ENCODE measurements at regions not wholly inside any gene's neighbourhood (a gene's known extent, or its start where the extent isn't known, plus 50 kb on each side); places are given as distances from the start of the nearest gene placed in this dataset.

GRCh38 chr13:106680796-106681472, 113.0 kb upstream of the ARGLU1 start:
- DNase-seq (ENCODE audit: extremely low read depth in 1 of 2, low read depth in 1 of 2), result no peak

GRCh38 chr13:106678646-106679418, 110.9 kb upstream of the ARGLU1 start:
- DNase-seq (ENCODE audit: extremely low read depth in 1 of 2, low read depth in 1 of 2), result no peak

DNA sequence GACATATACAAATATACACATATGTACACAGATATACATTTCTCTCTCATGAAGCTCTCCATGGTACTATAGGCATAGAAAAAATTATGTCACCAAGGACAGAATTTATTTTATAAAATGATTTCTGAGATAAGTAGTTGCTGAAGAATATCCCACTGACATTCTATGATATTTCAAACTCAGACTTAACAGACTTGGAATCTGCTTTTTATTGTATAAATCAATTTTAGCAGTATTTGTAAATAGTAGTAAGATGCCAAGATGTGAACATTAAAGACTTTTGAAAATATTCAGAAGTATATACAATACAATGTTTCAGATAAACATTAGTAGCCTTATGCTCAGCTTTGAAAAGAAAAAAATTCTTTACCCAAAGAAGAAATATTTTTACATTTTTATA, 107.4 kb upstream of the ARGLU1 start:
- DNase-seq (ENCODE audit: extremely low read depth in 1 of 2, low read depth in 1 of 2), result no peak

DNA sequence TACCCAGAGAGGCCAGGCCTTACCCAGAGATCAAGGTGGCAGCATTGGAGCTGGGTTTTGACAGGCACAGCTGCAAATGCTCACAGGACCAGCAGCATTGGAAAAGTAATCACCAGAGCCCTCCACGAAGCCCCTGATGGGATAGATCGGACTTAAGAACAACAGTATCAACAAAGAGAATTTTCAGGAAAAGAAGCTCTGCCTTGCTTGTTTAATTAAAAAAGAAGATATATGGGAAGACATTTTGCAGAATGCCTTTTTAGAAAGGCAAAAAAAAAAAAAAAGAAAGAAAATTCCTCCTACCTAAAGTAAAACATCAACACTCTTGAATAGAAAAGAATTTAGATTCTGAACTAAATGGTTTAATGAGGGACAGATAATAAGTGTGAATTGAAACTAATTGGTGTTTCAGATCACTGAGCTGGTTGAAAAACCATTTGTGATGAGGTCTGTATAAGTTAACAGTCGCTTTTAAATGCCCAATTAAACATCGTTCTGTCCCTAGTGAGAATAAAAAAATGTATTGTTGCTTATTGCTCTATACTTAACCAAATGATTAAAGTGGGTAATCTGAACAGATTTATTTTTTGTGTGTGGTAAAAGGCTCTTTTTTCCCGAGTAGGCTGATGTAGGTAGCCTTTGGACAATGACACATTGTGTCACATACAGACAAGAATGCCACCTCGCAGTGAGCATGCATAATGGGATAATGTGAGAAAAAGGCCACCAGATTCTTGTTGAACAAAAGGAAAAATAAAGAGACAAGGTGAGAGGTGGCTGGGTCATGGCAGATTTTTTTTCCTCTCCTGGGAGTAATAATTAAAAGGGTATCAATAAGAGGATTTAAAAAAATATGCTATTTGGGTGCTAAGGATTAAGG, 93.0 kb upstream of the ARGLU1 start:
- DNase-seq (ENCODE audit: extremely low read depth in 1 of 2, low read depth in 1 of 2), result no peak

GRCh38 chr13:106657104-106657503, 89.2 kb upstream of the ARGLU1 start:
- no peak for DNase-seq (ENCODE audit: extremely low read depth in 1 of 2, low read depth in 1 of 2)

DNA sequence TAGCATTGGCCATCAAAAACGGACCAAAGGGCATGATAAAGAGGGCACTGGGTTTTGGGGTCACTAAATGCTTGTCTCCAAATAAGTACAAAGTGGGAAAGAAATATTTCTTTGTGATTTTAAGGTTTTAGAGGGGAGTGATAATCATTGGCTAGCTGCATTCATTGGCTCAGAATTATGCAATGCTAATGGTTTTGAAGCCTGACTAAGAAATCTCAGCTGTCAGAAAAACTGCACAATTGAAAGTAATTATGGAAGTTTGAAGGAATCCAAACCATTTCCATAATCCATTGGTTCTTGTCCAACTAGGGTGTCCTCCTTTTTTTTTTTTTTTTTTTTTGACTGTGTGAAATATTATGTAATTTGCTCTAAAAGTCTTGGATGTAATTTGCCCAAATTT, 88.2 kb upstream of the ARGLU1 start:
- DNase-seq (ENCODE audit: extremely low read depth in 1 of 2, low read depth in 1 of 2), result no peak

GRCh38 chr13:106651442-106651841, 83.5 kb upstream of the ARGLU1 start:
- no peak for DNase-seq (ENCODE audit: extremely low read depth in 1 of 2, low read depth in 1 of 2)

DNA sequence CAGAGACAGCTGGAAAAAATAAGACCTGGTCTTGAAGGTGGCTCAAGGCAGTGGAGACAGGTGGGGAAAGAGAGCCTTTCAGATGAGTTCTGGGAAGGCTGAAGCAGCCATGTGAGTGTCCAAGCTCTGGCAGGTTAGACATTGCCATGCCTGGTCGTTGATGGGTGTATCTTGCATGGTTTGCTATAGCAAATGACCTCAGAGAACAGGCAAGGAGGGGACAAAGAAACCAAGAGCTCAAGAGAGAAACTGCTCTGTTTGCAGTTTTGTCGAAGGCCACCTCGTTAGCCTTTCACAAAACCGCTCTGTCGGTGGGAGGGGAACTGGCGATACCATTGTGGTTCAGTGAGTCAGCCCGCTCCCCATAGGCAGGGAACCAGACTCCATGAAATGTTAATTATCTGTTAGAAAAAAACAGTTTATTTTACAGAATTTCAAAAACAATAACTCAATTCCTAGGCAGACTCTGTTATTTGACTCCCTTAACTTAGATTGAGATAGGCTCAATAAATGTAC, 82.8 kb upstream of the ARGLU1 start:
- no peak for DNase-seq (ENCODE audit: extremely low read depth in 1 of 2, low read depth in 1 of 2)

DNA sequence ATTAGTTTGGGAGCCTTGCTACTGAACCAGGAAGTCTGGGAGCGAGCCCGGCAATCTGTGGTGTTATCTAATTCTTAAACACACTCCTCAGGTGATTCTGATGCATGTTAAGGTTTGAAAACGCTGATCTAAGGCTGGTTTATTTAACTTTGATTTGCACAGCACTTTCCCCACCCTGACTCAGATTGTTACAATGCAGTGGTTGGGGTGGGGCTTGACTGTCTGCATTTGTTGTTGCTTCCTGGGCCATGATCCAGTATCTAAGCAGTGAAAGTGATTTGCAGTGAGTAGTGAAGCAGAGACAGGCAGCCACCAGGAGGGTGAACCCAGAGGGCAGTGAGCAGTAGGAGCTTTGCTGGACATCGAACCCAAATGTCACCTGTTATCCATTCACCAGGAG, 81.6 kb upstream of the ARGLU1 start:
- no peak for DNase-seq (ENCODE audit: extremely low read depth in 1 of 2, low read depth in 1 of 2)

GRCh38 chr13:106640515-106640914, 72.6 kb upstream of the ARGLU1 start:
- no peak for DNase-seq (ENCODE audit: extremely low read depth in 1 of 2, low read depth in 1 of 2)

DNA sequence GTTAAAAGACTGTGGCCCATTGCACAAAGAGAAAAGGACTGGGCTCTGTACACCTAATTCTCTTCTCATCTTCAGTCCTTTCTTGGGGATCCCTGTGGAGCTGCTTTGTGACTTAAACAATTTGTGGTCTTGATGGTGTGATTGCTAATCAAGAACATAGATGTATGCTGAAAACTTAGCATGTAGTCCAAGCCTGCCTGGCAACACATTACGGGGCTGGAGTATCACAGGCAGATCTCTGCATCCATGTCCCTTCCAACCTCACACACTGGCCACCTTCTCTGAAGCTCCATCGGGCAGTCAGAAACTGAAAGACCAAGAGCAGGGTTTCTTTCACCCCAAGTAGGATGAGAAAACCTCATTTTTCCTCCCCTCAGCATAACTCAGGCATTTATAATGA, 69.6 kb upstream of the ARGLU1 start:
- DNase-seq (ENCODE audit: extremely low read depth in 1 of 2, low read depth in 1 of 2), result no peak

GRCh38 chr13:106636492-106636891, 68.6 kb upstream of the ARGLU1 start:
- no peak for DNase-seq (ENCODE audit: extremely low read depth in 1 of 2, low read depth in 1 of 2)

GRCh38 chr13:106635616-106636015, 67.7 kb upstream of the ARGLU1 start:
- DNase-seq (ENCODE audit: extremely low read depth in 1 of 2, low read depth in 1 of 2), result no peak

DNA sequence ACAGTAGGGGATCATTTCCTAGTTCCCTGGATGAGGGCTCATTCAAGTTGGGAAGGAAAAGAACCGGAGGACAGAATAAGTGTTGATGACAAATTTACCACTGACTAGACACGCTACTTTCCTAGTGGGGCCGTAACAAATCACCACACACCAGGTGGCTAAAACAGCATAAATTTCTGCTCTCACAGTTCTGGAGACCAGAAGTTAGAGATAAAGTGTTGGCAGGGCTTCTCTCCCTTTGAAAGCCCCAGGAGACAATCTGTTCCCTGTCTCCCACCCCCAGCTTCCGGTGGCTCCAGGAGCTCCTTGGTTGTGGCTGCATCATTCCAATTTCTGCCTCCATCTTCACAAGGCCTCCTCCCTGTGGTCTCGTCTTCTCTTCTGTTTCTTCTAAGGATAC, 65.4 kb upstream of the ARGLU1 start:
- no peak for DNase-seq (ENCODE audit: extremely low read depth in 1 of 2, low read depth in 1 of 2)

- DNase-seq (ENCODE audit: extremely low read depth in 1 of 2, low read depth in 1 of 2), result no peak
These were observed 62.7 kb upstream of the ARGLU1 start for GRCh38 chr13:106630650-106631049.

- DNase-seq (ENCODE audit: extremely low read depth in 1 of 2, low read depth in 1 of 2), result no peak
These were observed 62.2 kb upstream of the ARGLU1 start for GRCh38 chr13:106630162-106630561.

DNA sequence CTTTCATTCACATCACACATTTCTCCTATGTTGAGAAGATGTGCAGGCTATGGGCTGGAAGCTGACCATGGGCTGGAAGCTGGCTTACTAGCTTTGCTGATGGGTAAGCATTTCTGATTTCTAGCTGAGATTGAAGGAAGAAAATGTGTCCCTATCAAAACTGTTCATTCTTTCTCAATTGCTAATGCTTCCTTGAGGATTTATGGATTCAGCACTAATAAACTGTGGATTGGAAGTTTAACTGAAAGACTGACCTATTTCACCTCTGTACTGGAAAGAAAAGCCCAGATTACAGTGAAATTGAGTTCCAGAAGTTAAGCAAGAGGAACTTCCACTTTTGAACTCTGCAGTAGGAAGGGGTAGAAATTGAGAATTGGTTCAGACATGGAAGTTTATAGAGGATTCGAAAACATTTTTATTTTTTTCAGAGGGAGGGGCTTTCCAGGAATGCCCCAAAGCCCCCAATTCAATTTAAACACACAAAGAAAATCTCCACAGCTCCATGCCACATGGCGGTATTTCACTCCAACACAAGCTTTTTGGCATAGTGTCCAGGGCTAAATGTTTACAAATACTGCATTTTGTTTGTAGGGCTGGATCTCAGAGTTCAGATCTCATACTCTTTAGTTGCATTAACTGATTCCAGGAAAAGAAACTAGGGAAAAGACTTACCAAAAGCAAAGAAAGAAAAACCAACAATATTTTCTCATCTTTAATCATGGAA, 61.2 kb upstream of the ARGLU1 start:
- DNase-seq (ENCODE audit: extremely low read depth in 1 of 2, low read depth in 1 of 2), result no peak

GRCh38 chr13:106626473-106626872, 58.5 kb upstream of the ARGLU1 start:
- no peak for DNase-seq (ENCODE audit: extremely low read depth in 1 of 2, low read depth in 1 of 2)

GRCh38 chr13:106625578-106625977, 57.6 kb upstream of the ARGLU1 start:
- DNase-seq (ENCODE audit: extremely low read depth in 1 of 2, low read depth in 1 of 2), result no peak

- no peak for DNase-seq (ENCODE audit: extremely low read depth in 1 of 2, low read depth in 1 of 2)
These were observed 56.0 kb upstream of the ARGLU1 start for GRCh38 chr13:106623799-106624460.
